NCI-H1930 (cell line): ENCODE measurements at regions not wholly inside any gene's neighbourhood (a gene's known extent, or its start where the extent isn't known, plus 50 kb on each side); places are given as distances from the start of the nearest gene placed in this dataset.

Source experiments
- DNase-seq, 2 experiments: peaks; one replicate each; lab custom pipeline; 2025; lab: John Stamatoyannopoulos, UW

DNA sequence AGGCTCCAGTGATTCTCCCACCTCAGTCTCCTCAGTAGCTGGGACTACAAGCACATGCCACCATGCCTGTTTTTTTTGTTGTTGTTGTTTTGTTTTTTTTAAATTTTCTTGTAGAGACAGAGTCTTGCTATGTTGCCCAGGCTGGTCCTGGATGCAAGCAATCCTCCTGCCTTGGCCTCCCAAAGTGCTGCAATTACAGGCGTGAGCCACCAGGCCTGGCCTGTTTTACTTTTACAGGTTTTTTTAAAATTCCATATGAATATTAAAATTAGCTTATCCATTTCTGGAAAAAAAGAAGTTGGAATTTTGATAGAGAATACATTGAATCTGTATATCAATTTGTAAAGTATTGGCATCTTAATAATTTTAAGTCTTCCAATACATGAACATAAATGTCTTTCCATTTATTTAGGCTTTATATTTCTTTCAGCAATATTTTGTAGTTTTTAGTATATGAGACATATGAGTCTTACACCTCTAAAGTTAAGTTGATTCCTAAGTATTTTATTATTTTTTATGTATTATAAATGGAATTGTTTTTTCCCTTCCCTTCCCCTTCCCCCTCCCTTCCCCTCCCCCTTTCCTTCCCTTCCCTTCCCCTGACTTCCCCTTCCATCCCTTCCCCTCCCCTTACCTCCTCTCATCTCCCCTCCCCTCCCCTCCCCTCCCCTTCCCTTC lies 323.5 kb upstream of the SALL1 start:
- DNase-seq, result no peak

DNA sequence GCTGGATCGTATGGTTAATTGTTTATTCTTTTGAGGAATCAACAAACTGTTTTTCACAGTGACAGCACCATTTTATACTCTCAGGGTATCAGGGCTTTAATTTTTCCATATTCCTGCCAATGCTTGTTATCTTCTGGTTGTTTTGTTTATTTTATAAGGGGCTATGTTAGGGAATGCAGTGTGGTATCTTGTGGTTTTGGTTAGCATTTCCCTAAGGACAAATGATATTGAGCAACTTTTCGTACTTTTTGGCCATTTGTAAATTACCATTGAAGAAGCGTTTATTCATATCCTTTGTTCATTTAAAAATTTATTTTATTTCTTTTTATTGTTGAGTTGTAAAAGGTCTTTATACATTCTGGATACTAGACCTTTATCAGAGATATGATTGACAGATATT lies 322.0 kb upstream of the SALL1 start:
- DNase-seq, result no peak

DNA sequence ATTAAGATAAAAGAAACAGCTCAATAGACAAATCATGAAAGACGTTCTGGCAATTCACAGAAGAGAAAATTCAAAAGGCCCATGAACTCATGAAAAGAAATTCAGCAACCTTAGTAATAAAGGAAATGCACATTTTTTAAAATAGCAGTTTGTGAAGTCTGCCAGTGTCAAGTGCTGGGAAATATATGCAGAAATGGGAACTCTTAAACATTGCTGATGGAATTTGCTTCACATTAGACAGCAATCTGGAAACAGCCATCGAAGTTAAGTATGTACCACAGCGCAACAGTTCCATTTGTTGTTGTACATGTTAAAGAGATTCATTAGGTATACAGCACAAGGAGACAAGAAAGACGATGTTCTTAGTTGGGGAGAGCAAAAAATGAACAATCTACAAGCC lies 319.4 kb upstream of the SALL1 start:
- no peak for DNase-seq

DNA sequence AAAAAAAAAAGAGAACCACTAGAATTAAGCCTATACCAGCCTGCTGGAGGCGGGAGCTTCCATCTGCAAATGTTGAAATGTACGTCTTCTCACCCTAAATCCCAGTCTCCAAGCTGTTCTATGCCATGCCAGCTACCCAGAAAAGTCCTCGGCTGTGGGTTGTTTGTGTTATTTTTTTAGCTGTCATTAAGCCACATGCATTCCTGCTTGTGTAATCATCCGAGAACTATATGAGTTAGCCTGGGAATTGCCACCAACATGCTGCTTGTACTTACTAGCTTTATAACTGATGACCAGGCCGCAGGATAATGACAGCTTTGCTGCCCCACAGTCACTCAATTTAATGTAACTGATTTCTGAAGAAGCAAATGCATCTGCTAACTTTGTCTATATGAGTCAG lies 313.9 kb upstream of the SALL1 start:
- DNase-seq, result no peak

DNA sequence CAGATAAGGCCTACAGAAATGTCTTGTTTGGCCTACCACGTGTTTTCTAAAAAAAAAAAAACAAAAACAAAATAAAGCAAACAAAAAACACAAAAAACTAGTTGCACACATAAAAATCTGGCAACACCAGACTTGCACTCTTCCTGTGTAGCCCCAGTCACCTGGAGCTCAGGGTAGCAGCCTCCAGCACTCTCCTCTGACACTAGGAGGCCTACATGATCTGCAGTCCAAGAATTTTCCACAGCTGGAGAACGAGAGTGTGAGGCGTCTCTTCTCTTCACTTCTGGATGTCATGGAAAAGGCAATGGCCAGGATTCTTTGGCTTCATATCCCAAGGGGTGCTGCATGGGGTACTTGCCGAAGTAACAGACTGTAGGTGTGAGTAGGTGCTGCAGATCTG lies 310.2 kb upstream of the SALL1 start:
- DNase-seq, result no peak

DNA sequence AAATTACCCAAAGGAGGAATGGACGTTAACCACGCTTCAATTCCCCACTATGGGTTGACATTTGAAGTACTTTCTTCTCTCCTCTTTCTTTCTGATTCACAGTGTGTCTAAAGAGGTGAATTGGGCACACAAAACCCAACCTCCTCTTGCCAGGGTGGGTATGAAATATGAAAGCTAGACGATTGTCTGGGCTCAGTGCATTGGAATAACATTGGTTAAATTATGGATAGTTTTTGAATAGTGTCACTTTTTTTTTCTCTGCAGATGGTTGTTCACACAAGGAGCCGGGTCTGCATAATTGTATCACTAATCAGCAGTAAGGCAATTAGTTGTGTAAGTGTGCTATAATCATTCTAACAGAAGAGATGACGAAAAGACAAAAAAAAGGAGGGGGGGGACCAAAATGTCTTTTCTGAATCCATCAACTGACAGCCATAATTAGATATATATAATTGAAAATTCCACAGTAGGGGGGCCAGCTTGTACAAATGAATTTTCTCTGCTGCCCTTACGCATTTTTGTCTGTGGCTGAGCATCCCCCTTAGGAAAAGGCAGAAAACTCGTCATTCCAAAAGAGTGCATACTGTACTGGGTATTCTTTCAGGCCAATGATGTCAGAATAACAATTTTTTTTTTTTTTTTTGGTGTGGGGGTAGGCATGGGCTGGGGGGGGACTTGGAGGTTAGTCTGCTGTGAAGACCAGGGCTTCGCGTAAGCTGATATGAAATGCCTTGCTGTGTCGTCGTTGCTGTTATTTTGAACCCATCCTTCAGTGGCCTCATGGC lies 307.5 kb upstream of the SALL1 start:
- no peak for DNase-seq

DNA sequence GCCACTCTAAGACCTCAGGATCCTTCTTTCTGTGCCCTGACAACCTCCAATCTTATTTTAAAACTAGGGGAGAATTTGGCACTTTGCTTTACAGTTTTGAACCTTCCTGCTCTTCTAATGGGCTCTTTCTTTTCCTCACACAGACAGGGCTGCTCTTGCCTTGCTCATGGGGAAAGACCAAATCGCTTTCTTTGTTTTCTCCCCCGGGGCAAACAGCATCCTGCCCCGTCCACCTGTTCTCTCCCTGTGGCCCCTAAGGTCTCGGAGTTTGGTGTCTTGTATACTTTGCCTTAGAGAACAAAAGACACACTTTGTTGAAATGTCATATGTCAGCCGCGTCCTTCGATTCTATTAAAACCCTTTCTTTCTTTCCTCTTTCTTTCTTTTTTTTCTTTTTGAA lies 306.7 kb upstream of the SALL1 start:
- no peak for DNase-seq

DNA sequence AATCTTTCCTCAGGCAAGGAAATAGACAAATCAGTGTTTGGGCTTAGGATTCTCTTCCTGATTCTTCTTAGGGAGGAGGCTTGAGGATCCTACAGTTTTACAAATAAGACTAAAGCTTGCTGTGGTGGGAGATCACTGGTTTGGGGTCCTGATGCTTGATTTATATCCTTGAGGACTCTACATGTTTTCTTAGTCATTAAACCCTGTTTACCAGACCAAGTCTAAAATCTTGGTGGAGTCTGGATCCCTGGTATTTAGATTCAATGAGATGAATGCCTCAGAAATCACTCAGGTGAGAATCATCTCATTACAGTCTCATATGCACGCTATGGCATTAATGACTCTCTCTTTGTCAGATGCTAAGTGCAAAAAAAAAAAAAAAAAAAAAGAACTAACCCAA lies 304.3 kb upstream of the SALL1 start:
- no peak for DNase-seq

DNA sequence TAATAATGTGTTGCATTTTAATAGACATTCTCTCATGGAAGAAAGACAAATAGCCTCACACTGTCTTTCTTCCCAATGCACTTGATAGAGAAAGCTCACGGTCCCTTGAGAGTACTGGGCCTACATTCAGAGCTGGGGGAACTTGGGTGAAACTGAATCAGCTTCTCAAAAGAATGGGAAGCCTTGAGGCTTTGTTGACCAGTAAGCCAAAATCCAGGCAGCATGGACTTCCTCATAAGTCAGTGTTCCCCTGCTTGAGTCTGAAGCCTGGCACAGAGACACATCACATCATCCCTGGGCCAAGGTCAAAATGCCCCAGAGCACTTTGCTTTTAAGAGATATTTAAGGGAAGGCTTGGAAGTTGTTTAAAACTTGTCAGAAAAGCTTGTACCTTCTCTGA lies 302.2 kb upstream of the SALL1 start:
- DNase-seq, result no peak

DNA sequence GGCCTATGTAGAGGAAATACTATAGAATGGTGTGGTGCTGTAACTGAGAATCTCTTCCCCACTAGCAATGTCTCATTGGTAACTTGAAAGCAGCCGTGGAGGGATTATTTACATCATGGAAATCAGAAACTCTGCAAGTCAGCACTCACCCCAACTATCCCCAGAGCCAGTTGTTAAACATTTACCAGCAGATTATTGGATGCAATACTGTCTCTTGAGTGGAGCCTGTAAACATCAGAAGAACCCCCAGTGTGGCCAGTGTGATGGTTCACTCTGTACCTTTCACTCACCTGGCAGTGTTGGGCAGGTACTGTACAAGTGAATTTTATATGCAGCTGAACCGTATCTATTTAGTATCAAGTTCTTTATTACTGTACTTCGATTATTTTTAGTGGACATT lies 299.8 kb upstream of the SALL1 start:
- DNase-seq, result no peak

DNA sequence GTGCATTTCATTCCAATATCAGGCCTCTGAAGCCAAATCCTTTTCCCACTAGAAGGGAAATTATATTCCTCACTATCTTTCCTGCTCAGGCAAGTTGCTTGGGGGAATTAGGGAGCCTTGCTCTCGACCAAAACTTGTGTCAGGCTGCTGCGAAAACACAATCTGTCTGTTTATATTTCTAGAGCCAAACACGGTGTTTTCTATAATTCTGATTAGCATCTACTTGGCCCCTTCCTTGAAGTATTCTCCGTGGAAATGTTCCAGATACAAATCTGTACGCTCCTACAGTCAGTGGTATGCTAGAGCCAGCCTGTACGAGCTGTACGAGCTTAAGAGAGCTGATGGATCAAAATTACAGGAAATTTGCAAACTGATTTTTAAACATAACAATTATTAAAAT lies 299.3 kb upstream of the SALL1 start:
- no peak for DNase-seq

DNA sequence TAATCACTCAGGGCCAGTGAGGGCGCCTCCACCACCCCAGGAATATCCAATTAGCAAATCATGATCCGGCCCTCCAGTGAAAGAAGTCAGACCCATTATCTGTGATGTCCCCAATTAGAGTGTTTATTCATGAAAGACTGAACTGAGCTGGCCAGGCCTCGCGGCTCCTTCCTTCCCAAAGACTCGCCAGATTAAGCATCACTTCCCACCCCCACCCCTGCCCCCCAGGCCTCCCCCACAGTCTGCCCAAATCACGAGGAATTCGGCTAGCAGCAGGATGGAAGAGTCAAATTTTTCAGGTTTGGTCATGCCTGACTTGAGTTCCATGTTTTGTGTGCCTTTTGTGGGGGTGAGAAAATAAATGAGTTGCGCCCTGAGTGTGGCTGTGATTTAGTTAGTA lies 298.4 kb upstream of the SALL1 start:
- no peak for DNase-seq

DNA sequence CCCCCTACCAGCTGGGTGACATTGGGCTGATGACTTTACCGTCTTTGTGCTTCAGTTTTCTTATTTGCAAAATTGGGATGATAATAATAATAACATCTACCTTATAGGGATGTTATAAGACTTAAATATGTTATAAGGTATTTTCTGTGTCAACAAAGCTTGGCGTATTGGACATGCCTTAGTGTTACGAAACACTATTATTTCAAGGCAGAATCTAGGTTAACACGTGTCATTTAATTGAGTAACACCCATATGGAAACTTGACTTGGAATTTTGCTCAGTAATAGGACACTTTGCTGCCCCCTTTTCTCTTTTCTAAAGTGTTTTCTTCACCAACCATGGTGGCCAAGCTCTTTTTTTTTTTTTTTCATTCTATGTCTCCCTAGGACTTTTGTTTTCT lies 294.2 kb upstream of the SALL1 start:
- no peak for DNase-seq

DNA sequence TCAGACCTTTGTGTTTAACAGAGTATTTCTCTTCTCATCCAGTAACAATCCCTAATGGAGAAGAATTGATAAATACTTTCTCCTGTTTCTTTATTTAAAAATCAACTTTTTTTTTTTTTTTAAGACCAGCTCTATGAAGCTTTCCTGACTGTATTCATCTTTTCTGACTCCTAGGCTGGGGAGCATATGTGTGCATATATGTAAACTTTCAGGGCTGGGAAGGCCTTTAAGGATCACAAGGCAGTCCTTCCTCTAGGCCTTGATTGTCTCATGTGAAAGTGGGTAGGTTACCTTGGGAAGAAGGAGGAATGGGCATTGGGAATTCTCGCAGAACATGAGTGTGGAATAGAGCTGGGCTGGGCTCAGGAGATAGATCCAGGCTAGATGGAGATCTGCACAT lies 292.9 kb upstream of the SALL1 start:
- no peak for DNase-seq

DNA sequence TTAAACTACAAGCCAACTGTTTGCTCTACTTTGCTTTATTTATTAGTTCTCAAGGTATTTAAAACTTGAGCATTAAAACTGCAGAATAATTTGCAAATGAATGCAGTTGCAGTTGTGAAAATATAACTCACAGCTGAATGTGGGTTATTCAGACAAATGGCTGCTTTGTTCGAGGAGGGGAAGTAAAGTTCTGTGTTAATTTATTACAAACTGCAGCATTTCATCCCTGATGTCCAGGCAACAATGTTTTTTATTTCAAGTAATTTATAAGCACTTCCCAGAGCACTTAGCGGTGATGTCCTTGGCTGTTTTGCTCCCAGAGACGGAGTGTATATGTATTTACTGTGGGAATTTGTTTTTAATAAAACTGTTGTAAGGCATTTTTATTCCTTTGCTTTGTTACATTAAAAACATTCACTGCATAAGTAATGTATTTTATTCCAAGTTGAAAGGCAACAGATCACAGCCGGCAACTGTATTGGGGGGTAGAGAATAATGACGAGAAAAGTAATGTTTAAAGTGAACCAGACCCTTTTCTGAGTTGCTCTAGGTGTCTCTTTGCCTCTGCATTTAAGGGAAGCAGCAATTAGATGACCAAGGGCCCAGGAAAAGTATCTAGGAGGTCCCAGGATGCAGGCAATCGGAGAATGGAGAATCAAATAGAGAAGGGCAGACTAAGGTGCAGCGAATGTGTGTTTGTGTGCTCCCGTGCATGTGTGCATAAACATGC lies 291.2 kb upstream of the SALL1 start:
- no peak for DNase-seq

DNA sequence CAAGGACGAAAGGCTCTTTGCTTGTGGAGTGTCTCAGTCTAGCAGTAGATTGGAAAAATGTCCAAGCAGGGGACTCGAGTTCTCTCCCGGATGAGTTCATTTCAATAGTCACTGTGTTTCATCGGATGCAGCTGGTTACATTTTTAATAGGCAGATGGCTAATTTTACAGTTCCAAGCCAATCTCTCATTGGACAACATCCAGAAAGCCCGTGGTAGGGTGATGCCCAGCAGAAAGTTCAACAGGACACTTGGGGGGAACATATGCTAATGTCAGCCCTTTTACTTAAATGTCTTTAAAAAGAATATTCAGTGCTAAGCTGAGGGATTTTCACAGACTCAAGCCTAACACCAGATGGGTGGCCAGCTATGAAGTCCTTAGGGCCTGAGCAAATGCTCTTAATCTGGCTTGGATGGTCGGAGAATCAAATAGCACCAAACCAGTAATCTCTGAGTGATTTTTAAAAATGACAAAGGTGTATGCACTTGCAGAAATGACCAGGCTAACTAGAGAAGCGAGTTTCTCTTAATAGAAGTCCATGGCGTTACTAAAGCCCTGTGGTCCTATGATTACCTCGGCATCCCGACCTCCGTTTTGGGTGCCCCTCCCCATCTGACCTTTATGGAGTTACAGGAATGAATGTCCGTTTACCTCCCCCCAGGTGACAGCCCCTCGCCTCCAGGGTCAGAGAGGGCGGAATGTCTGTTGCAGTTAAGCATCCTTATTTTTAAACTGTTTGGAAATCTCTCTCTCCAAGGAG lies 289.2 kb upstream of the SALL1 start:
- no peak for DNase-seq

DNA sequence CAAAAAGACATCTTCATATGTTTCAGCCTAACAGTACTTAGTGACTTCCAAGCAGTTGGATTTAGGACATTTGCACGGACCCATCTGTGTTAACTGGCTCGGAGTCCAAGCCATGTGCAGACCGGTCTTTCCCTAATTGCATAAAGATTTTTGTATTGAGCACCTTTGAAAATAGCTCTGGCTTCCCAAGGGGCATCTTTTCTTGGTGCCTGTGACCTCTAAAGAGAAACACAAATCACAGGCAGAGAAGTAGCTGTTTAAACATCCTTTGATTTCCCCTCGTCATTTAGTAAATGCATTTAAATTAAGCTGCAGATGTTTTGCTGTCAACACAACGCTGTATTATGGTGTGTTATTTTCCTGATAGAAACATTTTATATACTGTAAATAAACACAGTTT lies 288.2 kb upstream of the SALL1 start:
- no peak for DNase-seq

DNA sequence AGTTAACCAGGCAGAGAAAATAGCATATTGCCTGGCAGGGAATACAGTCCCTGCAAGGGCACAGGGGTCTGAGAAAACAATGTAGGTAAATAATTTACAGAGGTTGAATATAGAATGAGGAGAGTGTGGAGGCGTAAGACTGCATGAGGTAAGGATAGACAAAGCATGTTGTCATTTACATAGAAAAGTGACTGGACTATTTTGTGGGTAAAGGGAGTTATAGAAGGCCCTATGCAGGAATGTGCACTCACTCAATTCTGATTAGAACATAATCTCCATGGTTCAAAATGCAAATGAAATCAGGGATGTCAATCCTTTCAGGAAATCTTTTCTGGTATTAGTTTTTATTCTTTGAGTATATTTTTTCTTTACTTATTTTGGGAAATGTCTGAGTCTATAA lies 285.7 kb upstream of the SALL1 start:
- no peak for DNase-seq

DNA sequence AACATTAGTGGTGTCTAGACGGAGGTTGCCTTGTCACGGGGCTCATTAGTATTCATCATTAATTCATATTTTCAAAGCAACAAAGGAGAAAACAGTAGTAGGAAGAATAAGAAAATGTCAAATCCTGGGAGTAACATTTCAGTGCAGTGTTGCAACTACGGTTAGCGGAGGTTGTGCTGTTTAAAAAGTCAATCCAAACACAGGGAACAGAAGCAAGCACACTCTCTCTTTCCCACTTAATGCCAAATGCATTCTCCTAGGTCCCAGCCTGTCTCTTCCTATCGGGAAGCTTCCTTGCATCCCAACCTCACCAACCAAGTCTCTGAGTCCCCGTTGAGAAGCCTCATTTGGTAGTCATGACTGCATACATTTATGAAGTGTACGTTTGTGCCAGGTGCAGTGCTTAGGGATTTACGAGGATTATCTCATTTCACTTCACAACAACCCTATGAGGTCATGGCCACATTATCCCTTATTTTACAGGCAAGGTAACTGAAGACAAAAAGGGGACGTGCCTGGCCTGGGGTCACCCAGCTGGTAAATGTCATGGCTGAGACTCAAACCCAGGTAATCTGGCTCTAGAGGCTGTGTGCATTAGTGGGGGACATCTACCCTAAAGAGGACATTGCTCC lies 283.6 kb upstream of the SALL1 start:
- DNase-seq, result no peak

DNA sequence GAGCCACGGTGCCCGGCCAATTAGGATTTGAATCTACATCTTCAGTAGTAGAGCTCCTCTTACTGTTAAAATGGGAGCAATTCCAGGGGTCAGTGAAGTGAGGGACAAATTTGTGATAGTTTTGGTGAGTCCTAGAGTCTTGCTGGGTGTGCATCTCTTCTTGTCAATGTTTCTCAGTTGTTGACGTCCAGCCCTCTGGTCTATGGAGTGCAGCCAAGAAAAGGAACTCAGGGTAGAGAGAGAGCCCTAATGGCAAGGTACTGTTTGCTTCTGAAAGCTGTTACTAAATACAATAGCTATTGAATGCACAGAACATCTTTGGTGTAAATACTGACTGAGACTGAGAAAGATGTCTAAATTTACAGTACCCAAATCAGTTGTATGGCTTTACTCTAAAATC lies 282.5 kb upstream of the SALL1 start:
- DNase-seq, result no peak

DNA sequence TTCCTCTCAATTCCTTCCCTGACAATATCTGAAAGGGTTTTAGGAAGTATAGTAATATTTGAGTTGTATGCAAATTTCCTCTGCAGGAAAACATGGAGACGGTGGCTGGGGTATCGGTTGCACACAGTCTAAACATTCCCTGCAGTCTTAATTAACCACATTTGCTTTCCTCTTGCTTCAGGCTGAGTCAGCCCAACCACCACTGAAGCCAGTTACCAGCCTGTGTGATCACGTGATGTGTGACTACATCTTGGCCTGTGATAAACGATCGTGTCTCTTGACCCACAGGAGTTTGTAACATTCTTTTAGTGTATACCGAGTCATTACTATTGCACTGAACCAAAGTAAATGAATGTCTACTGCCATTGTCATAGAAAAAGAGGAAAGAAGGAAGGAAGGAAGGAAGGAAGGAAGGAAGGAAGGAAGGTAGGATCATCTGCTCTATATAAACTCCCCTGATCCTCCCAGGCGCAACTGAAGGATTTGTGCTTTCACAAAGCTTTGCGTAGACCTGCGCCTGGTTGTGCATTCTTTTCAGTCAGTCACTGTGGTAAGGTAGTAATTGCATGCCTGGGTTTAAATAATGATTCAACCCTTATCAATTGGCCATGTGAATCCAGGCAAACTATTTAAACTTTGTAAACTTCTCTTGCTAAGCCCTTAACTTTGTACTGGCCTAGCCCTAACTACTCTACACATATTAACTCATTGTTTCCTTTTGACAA lies 280.6 kb upstream of the SALL1 start:
- no peak for DNase-seq
